Upper lobe of left lung (tissue), 4 donors: ENCODE measurements at regions not wholly inside any gene's neighbourhood (a gene's known extent, or its start where the extent isn't known, plus 50 kb on each side); places are given as distances from the start of the nearest gene placed in this dataset.

Experiments used
- CTCF ChIP-seq, 6 experiments: fragments of 450-650 bp in 4 of 6; fragments of 200-600 bp in 2 of 6; sonication (generic) in 2 of 6; IDR thresholded peaks; one replicate each; pipeline ENCODE4 v1.5.1; 2016 to 2019; ENCODE audit warnings: antibody characterized with exemption in 6 of 6
- POLR2A ChIP-seq, 4 donors: fragments of 450-650 bp; IDR thresholded peaks; one replicate each; pipeline ENCODE4 v1.5.1; 2016 to 2017; ENCODE audit warnings: antibody characterized with exemption in 4 of 4, mild to moderate bottlenecking in 2 of 4
- POLR2AphosphoS5 ChIP-seq, 2 donors: sonication (generic); formaldehyde crosslinking; IDR thresholded peaks; one replicate each; pipeline ENCODE4 v1.5.1; 2017; ENCODE audit warnings: antibody characterized with exemption in 2 of 2

- no peak for TF ChIP-seq POLR2AphosphoS5 (IDR thresholded peaks at IDR 0.05)
- no peak for TF ChIP-seq POLR2A (IDR thresholded peaks at IDR 0.05)
- TF ChIP-seq CTCF (IDR thresholded peaks at IDR 0.05): no peak
These were observed 169.3 kb upstream of the TBL1X start for GRCh38 chrX:9295551-9295950.
